Chondrocyte (in vitro differentiated cells): ENCODE measurements at regions not wholly inside any gene's neighbourhood (a gene's known extent, or its start where the extent isn't known, plus 50 kb on each side); places are given as distances from the start of the nearest gene placed in this dataset.

ENCODE experiments used
- DNase-seq: peaks from one replicate; pipeline ENCODE4 v3.0.0; 2021; ENCODE audit warnings: mixed read lengths, low spot score
- H3K27ac Mint-ChIP-seq: one replicate; pipeline ENCODE4 v1.8.0; 2021; ENCODE audit warnings: mild to moderate bottlenecking, moderate library complexity, mixed read lengths; ENCODE audit not compliant: unreplicated experiment
- H3K27me3 Mint-ChIP-seq: 2 replicates; pipeline ENCODE4 v1.8.0; 2021; ENCODE audit warnings: low read depth, mixed read lengths
- H3K36me3 Mint-ChIP-seq: 2 replicates; pipeline ENCODE4 v1.8.0; 2021; ENCODE audit warnings: low read depth, mixed read lengths
- H3K4me1 Mint-ChIP-seq: 2 replicates; pipeline ENCODE4 v1.8.0; 2021; ENCODE audit warnings: low read depth, mild to moderate bottlenecking, mixed read lengths
- H3K4me3 Mint-ChIP-seq: one replicate; pipeline ENCODE4 v1.8.0; 2021; ENCODE audit warnings: mild to moderate bottlenecking, moderate library complexity, mixed read lengths; ENCODE audit not compliant: unreplicated experiment
- H3K9me3 Mint-ChIP-seq: 2 replicates; pipeline ENCODE4 v1.8.0; 2021; ENCODE audit warnings: low read depth, mixed read lengths
- CTCF ChIP-seq: fragments of 200-600 bp; sonication (generic); IDR thresholded peaks from 2 replicates; pipeline ENCODE4 v1.5.0; 2021; ENCODE audit warnings: antibody characterized with exemption, mild to moderate bottlenecking, moderate library complexity

DNA sequence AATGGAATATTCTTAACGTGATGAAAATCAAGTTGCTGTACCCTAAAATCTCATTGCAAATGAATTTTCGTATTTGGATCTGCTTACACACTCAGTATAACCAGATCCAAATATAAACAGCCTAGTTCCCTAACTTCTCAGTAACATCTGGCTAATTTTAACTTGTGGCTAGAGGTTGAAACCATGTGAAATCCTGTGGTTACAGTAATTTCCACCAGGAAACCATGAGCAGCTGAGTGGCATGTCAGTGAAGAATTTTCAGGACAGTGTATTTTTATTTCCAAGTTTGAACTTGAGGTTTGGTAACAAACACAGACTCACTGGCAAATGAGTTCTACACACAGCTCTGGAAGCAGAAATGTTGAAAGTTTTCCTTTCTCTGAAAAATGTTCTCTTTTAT is 754.1 kb downstream of the NR2F2 start:
- H3K27me3 Mint-ChIP-seq: peaks cover 44% of the 10 kb centered on the region
- H3K9me3 Mint-ChIP-seq: no peaks in the 10 kb centered on the region
- DNase-seq: no peak
- H3K36me3 Mint-ChIP-seq: no peaks in the 10 kb centered on the region
- no peak overlapping the region for H3K27ac Mint-ChIP-seq
- TF ChIP-seq CTCF: no peak
- no peak overlapping the region for H3K4me3 Mint-ChIP-seq
- peaks cover 7% of the 10 kb centered on the region for H3K4me1 Mint-ChIP-seq

GRCh38 chr15:97085731-97086130 is 755.2 kb downstream of the NR2F2 start:
- Mint-ChIP-seq H3K9me3 (no peaks in the 10 kb centered on the region), H3K4me3 (no peak overlapping the region), H3K27ac (no peak overlapping the region), H3K36me3 (no peaks in the 10 kb centered on the region), H3K4me1 (peaks cover 7% of the 10 kb centered on the region), H3K27me3 (peaks cover 37% of the 10 kb centered on the region)
- TF ChIP-seq CTCF: no peak
- no peak for DNase-seq

- H3K4me3 Mint-ChIP-seq: no peak overlapping the region
These were observed 756.7 kb downstream of the NR2F2 start for GRCh38 chr15:97087006-97087741.

DNA sequence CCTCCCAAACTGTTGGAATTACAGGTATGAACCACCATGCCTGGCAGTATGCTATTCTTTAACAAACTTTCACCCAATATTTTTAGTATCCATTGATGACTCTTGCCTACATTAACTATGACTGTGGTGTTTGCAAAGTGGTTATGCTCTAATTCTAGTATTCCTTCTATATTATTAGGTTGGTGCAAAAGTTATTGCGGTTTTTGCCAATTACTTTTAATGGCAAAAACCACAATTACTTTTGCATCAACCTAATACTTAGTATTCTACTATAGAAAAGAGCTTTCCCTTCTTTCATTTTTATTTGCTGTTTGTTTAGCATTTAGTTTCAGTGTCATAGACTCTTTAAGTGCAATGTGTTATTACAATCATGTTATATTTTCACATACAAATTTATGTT is 760.6 kb downstream of the NR2F2 start:
- Mint-ChIP-seq H3K36me3 (no peaks in the 10 kb centered on the region), H3K27ac (no peak overlapping the region), H3K9me3 (no peaks in the 10 kb centered on the region), H3K4me3 (no peak overlapping the region), H3K27me3 (peaks cover 40% of the 10 kb centered on the region), H3K4me1 (no peaks in the 10 kb centered on the region)
- DNase-seq: no peak
- no peak for TF ChIP-seq CTCF

More at GRCh38 chr15:97087006-97087741, 756.7 kb downstream of the NR2F2 start:
- no peak for TF ChIP-seq CTCF
- Mint-ChIP-seq H3K9me3 (no peaks in the 10 kb centered on the region), H3K27ac (no peak overlapping the region), H3K36me3 (no peaks in the 10 kb centered on the region), H3K27me3 (peaks cover 41% of the 10 kb centered on the region), H3K4me1 (peaks cover 7% of the 10 kb centered on the region)
- DNase-seq: no peak

DNA sequence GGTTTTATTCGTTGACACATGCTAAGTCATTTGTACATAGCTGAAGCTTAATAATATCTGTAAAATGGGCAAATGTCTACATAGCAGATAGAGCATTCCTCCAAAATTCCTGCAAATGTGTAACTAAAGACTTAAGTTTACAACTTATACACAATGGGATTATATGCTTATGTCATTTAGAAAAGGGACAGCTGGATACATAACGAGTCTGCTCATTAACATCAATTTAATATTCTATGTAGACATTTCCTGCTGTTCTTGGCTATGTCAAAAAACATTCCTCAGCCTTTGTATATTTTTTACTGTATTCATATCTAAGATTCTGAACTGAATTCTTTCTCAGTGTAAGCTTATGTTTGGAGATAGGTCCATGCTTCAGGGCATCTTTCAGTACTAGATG is 762.2 kb downstream of the NR2F2 start:
- Mint-ChIP-seq H3K27me3 (peaks cover 33% of the 10 kb centered on the region), H3K27ac (no peak overlapping the region), H3K36me3 (no peaks in the 10 kb centered on the region), H3K4me3 (no peak overlapping the region), H3K9me3 (peaks cover 2% of the 10 kb centered on the region), H3K4me1 (peaks cover 3% of the 10 kb centered on the region)
- no peak for TF ChIP-seq CTCF
- DNase-seq: no peak
